ENCODE measurements at regions not wholly inside any gene's neighbourhood (a gene's known extent, or its start where the extent isn't known, plus 50 kb on each side); places are given as distances from the start of the nearest gene placed in this dataset.

DNA sequence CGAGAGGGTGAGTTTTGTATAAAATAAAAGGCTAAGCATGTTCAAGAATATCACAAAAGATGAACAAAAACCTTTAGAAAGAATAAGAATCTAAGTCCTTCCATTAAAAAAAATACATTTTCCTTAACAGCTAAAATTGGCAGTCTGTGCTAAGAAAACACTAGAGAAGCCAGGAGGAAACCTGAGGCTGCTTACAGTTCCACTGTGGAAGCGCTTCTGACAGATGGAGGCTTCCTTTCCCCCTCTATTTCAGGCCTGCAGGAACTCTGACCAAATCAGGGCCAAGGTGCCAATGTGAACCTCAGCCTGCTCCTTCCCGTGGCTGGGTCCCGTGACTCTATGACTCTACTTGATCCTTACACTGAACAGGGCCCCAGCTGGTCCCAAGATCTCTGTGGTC, 108.1 kb upstream of the ARHGAP28 start:
- TF ChIP-seq EZH2 (IDR thresholded peaks at IDR 0.05; ENCODE audit: borderline replicate concordance, low read length) (no peak), CTCF (IDR thresholded peaks at IDR 0.05; ENCODE audit: low read length) (no peak)

Data from OCI-LY1 (cell line).